ENCODE measurements at regions not wholly inside any gene's neighbourhood (a gene's known extent, or its start where the extent isn't known, plus 50 kb on each side); places are given as distances from the start of the nearest gene placed in this dataset.
A peak's percentile ranks its signal among the peaks of the same experiment; 100 is the strongest.

DNA sequence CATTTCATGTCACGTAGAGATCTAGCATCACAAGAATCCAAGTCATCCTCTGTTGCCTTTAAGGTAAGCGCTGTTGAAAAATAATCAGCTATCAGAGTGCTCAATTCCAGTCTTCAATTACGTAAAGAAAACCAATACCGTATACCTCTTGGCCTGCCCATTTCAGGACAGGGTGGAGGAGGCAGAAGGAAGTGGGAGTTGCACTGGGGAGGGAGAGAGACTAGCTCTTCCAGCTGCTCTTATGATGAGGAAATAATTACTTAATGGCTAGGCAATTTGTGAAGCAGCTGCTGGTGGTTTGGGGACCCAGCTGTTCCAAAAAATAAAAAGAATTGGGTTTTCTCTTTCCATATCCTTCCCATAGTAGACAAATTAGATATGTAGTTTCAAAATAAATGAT, 365.8 kb upstream of the MCTP2 start:
- no peak for TF ChIP-seq CTCF (IDR thresholded peaks at IDR 0.05)
- Histone ChIP-seq H3K9me3 (no peaks in the 10 kb centered on the region), H3K36me3 (no peaks in the 10 kb centered on the region), H3K4me1 (ENCODE audit: control insufficient read depth in 1 of 2, insufficient read depth in 1 of 2, low read depth in 1 of 2, low read length in 1 of 2) (peaks cover 61 to 63% of the 10 kb centered on the region in 2 experiments), H3K27me3 (no peaks in the 10 kb centered on the region), H3K4me3 (ENCODE audit: low read depth in 1 of 2, low read length in 1 of 2) (no peak overlapping the region), H3K27ac (peak overlapping the region; percentile 87)

- Histone ChIP-seq H3K27me3 (no peaks in the 10 kb centered on the region), H3K27ac (peak overlapping the region; percentile 87), H3K4me1 (ENCODE audit: control insufficient read depth in 1 of 2, insufficient read depth in 1 of 2, low read depth in 1 of 2, low read length in 1 of 2) (peaks cover 61 to 63% of the 10 kb centered on the region in 2 experiments), H3K9me3 (no peaks in the 10 kb centered on the region), H3K36me3 (no peaks in the 10 kb centered on the region), H3K4me3 (ENCODE audit: low read depth in 1 of 2, low read length in 1 of 2) (peak overlapping the region; percentile 52 to 56)
- no peak for TF ChIP-seq CTCF (IDR thresholded peaks at IDR 0.05)
Measured at GRCh38 chr15:93862791-93863190, 368.6 kb upstream of the MCTP2 start.

DNA sequence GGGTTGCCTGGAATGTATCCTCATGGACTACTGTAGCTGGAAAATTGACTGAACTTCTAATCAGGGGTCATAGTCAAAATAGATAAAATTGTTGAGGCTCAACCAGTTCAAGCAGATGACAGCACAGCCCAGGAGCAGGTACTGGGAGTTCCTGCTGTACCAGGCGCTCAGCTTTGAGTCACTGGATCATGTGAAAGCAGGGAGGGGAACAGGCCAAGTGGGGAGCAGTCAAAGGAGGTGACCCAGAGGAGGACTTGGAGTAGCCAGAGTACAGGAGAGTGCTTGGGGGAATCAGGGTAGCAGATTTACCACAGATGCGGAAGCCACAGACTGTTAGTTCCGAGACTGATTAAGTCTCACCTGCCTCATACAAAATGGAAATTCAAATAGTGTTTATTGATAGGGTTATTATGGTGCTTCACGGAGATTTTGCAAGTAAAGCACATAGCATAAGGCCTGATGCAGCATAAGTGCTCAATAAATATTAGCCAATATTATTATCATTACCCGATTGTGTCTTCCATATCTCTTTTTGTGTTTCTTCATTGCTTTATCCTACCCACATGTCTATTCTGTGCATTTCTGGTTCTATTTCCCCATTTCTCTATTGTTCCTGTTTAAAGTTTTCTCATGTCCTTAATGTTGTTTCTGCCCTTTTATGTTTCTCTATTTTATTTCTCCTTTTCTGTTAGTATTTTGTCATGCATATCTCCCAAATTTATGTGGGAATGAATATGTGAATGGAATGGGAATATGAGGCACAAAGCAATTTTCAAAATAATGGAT, 369.2 kb upstream of the MCTP2 start:
- peaks cover 60 to 63% of the 10 kb centered on the region in 2 experiments for H3K4me1 ChIP-seq (ENCODE audit: control insufficient read depth in 1 of 2, insufficient read depth in 1 of 2, low read depth in 1 of 2, low read length in 1 of 2)
- H3K27me3 ChIP-seq, result no peaks in the 10 kb centered on the region
- no peaks in the 10 kb centered on the region for H3K36me3 ChIP-seq
- peak overlapping the region; percentile 87 for H3K27ac ChIP-seq
- no peak for TF ChIP-seq CTCF (IDR thresholded peaks at IDR 0.05)
- H3K4me3 ChIP-seq (ENCODE audit: low read depth in 1 of 2, low read length in 1 of 2), result peak overlapping the region; percentile 52 to 56
- H3K9me3 ChIP-seq, result no peaks in the 10 kb centered on the region

DNA sequence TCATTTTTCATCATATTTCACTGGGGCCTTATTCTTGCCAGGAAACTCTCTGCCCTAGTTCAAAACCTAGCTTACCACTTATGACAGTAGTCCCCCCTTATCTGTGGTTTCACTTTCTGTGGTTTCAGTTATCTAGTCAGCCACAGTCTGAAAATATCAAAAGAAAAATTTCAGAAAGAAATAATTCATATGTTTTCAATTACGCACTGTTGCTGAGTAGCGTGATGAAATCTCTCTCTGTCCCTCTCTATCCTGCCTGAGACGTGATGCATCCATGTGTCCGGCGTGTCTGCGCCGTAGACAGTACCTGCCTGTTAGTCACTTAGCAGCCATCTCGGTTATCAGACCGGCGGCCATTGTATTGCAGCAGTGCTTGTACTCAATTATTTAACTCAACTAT, 369.9 kb upstream of the MCTP2 start:
- no peaks in the 10 kb centered on the region for H3K27me3 ChIP-seq
- H3K4me1 ChIP-seq (ENCODE audit: control insufficient read depth in 1 of 2, insufficient read depth in 1 of 2, low read depth in 1 of 2, low read length in 1 of 2), result peaks cover 53 to 55% of the 10 kb centered on the region in 2 experiments
- H3K27ac ChIP-seq, result peak overlapping the region; percentile 87
- TF ChIP-seq CTCF (IDR thresholded peaks at IDR 0.05), result no peak
- no peaks in the 10 kb centered on the region for H3K36me3 ChIP-seq
- peak overlapping the region in 1 of 2 experiments; percentile 52 for H3K4me3 ChIP-seq (ENCODE audit: low read depth in 1 of 2, low read length in 1 of 2)
- no peaks in the 10 kb centered on the region for H3K9me3 ChIP-seq

DNA sequence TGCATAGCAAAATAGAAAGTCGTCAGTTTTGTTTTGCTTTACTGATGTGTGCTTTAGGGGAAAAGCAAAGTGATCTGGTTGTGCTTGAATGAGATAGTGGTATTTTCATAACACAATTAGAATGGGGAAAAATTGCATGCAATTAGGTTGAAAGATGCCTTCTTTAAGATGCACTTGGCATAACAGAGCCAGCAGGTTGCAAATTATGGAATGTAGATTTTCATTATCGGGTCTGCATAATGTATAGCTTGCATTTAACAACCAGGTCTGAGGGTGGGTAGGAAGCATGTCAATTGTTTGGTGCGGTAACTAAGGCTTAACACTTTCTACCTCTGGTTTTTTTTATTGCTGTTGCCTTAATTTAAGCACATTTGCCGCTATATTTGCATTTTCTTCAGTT, 370.7 kb upstream of the MCTP2 start:
- no peak overlapping the region for H3K4me3 ChIP-seq (ENCODE audit: low read depth in 1 of 2, low read length in 1 of 2)
- no peak overlapping the region for H3K27ac ChIP-seq
- H3K27me3 ChIP-seq, result no peaks in the 10 kb centered on the region
- TF ChIP-seq CTCF (IDR thresholded peaks at IDR 0.05), result no peak
- no peaks in the 10 kb centered on the region for H3K36me3 ChIP-seq
- H3K4me1 ChIP-seq (ENCODE audit: control insufficient read depth in 1 of 2, insufficient read depth in 1 of 2, low read depth in 1 of 2, low read length in 1 of 2), result peaks cover 46 to 48% of the 10 kb centered on the region in 2 experiments
- H3K9me3 ChIP-seq, result no peaks in the 10 kb centered on the region

Measured in neutrophil (primary cell).